Fibroblast of pulmonary artery (primary cell): ENCODE measurements at regions not wholly inside any gene's neighbourhood (a gene's known extent, or its start where the extent isn't known, plus 50 kb on each side); places are given as distances from the start of the nearest gene placed in this dataset.

Experiments
- DNase-seq: peaks from one replicate; pipeline ENCODE4 v3.0.0-alpha.2; 2010; ENCODE audit warnings: low read depth
- H3K4me3 ChIP-seq: replicated peaks from 2 replicates; pipeline ENCODE4 v1.5.1; 2011; ENCODE audit warnings: low read depth, mild to moderate bottlenecking, control low read depth, low read length, moderate library complexity
- TF ChIP-seq, protein P1 (sequence below): IDR thresholded peaks from 2 replicates; pipeline ENCODE4 v1.5.1; 2011; ENCODE audit warnings: mild to moderate bottlenecking, control low read depth, low read length, inconsistent platforms; ENCODE audit errors: missing control alignments

DNA sequence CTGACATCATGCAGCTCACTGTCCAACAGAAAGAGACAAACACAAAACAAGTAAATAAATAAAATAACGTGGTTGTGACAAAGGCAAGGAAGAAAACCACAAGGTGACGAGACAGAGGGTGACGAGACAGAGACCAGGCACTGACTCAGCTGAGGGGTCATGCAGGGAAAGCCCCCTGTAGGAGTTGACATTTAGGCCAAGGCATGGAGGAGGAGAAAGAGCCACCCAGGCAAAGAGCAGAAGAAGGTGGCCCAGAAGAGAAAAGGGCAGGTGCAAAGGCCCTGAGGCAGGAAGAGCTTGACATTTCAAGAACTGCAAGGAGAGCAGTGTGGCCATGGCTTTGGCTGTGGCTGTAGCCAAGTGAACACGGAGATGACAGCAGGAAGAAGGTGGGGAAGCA, 65.1 kb upstream of the ID3 start:
- TF ChIP-seq, protein P1, sequence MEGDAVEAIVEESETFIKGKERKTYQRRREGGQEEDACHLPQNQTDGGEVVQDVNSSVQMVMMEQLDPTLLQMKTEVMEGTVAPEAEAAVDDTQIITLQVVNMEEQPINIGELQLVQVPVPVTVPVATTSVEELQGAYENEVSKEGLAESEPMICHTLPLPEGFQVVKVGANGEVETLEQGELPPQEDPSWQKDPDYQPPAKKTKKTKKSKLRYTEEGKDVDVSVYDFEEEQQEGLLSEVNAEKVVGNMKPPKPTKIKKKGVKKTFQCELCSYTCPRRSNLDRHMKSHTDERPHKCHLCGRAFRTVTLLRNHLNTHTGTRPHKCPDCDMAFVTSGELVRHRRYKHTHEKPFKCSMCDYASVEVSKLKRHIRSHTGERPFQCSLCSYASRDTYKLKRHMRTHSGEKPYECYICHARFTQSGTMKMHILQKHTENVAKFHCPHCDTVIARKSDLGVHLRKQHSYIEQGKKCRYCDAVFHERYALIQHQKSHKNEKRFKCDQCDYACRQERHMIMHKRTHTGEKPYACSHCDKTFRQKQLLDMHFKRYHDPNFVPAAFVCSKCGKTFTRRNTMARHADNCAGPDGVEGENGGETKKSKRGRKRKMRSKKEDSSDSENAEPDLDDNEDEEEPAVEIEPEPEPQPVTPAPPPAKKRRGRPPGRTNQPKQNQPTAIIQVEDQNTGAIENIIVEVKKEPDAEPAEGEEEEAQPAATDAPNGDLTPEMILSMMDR = no peak
- no peak overlapping the region for H3K4me3 ChIP-seq
- no peak for DNase-seq

DNA sequence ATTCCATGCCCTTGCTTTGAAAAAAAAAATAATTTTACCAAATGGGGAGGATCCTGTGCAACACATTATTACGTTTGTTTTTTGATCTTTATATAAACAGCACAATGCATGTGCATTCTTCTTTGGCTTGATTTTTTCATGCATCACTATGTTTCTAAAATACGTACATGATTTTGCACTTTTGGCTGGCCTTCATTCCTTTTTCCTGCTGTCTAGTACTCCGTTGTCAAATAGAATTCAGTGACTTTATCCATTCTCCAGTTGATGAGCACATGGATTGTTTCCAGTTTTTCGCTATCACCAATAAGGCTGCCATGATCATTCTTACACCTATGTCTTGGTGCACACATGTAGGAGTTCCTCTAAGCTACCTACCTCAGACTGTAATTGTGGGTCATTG, 63.0 kb upstream of the ID3 start:
- TF ChIP-seq, protein P1 = no peak
- no peak for DNase-seq
- H3K4me3 ChIP-seq = no peak overlapping the region

DNA sequence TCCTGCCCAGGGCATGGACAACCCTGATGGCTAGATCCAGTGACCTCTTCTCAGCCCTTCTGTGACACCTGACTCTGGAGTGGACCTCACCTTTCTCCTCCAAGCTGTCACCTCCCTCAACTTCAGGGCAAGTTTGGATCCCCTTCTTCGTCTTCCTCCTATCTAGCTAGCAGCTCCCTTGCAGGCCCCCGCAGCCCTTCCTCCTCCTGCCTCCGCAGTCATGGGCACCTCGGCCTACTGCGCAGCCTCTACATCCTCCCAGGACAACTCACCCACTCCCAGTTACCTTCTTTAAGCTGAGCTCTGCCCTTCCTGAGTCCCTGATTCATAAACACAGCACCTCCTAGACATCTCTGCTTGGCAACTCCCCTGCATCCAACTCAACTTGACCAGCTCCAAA, 61.3 kb upstream of the ID3 start:
- TF ChIP-seq, protein P1 = no peak
- no peak overlapping the region for H3K4me3 ChIP-seq
- DNase-seq = no peak

DNA sequence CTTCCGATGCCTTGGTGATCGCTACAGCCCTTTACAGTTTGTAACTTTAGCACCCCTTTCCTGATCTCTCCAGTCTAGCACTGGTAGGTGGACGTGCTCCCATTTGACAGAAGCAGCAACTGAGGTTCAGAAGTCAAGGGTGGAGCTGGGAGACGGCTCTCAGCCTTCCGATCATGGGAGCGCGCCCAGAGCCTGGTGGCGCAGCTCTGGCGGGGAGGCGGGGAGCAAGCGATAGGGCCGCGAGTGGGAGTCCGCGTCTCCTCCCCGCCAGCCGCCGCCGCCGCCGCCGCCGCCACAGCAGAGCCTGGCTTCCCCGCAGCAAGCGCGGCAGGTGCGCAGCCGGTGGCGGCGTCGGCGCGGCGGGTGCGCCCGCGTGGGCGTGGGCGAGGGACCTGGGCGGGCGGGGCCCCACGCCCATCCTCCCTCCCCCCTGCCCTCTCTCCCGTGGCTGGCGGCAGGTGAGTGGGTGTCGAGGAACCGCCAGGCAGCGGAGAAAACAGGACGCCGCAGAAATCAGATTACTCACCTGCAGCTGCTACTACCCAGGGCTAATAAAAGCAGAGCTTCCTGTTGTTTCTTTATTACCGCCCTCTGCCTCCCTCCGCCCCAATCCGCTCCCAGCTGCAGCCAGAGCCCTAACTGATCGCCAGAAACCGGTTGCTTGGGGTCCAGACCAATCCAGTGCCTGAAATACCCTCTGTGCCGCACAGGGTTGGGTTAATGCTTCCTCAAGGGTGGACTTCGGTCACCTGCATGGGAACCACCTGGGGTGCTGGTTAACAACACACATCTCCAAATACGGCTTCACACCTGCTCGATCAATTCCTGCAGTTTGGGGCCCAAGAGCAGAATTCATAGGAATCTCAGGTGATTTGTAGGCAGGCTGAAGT, 60.2 kb upstream of the ID3 start:
- TF ChIP-seq, protein P1 = no peak
- no peak for DNase-seq
- H3K4me3 ChIP-seq = no peak overlapping the region

DNA sequence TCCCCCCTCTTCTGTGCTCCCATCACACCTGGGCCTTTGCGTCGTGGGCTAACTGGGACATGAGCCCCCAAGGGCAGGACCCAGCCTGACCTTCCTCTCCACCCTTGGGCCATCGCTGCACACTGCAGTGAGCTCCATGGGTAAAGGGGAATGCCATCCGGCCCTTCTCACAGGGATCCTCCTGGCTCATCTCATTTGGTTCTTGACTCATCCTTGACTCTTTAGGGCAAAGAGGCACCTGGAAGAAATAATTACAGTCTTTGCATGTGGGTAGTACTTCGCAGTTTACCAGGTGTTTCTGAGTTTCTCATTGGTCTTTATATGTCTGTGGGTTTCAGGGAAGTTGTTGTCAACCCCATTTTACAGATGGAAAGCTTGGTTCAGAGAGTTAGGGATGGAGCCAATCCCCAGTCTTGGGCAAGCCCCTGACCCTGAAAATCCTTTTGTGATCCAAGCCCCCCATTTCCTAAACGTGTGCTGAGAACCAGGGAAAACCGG, 59.3 kb upstream of the ID3 start:
- TF ChIP-seq, protein P1 = no peak
- no peak overlapping the region for H3K4me3 ChIP-seq
- DNase-seq = no peak

DNA sequence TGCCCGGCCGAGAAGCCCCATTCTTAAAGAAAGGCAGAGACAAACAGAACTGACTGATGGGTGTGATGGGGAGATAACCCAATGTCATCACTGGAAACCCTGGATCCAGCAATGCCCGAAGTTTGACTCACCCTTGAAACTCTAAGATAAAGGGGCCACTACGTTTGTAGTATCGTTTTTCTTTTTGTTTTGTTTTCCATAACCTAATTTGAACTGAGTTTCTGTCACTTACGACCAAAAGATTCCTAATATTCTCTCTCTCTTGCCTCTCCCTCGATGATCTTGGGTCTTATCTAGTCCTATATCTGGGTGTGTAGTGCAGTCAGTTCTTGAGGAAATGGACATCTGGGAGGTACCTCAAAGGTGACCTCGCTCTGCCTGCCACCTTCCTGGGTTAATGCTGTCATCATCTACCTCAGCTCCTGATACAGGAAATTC, 57.8 kb upstream of the ID3 start:
- DNase-seq = no peak
- TF ChIP-seq, protein P1 = no peak

More for the DNA sequence above, 57.8 kb upstream of the ID3 start:
- H3K4me3 ChIP-seq = no peak overlapping the region
